ENCODE measurements at regions not wholly inside any gene's neighbourhood (a gene's known extent, or its start where the extent isn't known, plus 50 kb on each side); places are given as distances from the start of the nearest gene placed in this dataset.

GRCh38 chr6:18962361-18962905, 575.3 kb downstream of the RNF144B start:
- DNase-seq (ENCODE audit: low read depth): no peak

- DNase-seq (ENCODE audit: low read depth): no peak
These were observed 576.3 kb downstream of the RNF144B start for GRCh38 chr6:18963439-18963838.

GRCh38 chr6:18973251-18973650, 586.1 kb downstream of the RNF144B start:
- DNase-seq (ENCODE audit: low read depth): no peak

GRCh38 chr6:18976091-18976490, 588.9 kb downstream of the RNF144B start:
- DNase-seq (ENCODE audit: low read depth): no peak

- DNase-seq (ENCODE audit: low read depth): no peak
These were observed 589.8 kb downstream of the RNF144B start for GRCh38 chr6:18976966-18977365.

GRCh38 chr6:18978337-18979128, 591.4 kb downstream of the RNF144B start:
- no peak for DNase-seq (ENCODE audit: low read depth)

- no peak for DNase-seq (ENCODE audit: low read depth)
These were observed 597.9 kb downstream of the RNF144B start for GRCh38 chr6:18985061-18985460.

GRCh38 chr6:18985996-18986395, 598.8 kb downstream of the RNF144B start:
- no peak for DNase-seq (ENCODE audit: low read depth)

- no peak for DNase-seq (ENCODE audit: low read depth)
These were observed 601.5 kb downstream of the RNF144B start for GRCh38 chr6:18988636-18989035.

- DNase-seq (ENCODE audit: low read depth): no peak
These were observed 603.2 kb downstream of the RNF144B start for GRCh38 chr6:18990059-18990978.

GRCh38 chr6:18997375-18997826, 610.3 kb downstream of the RNF144B start:
- no peak for DNase-seq (ENCODE audit: low read depth)

GRCh38 chr6:19002976-19003560, 615.9 kb downstream of the RNF144B start:
- no peak for DNase-seq (ENCODE audit: low read depth)

GRCh38 chr6:19004176-19004575, 617.0 kb downstream of the RNF144B start:
- no peak for DNase-seq (ENCODE audit: low read depth)

- DNase-seq (ENCODE audit: low read depth): no peak
These were observed 622.6 kb downstream of the RNF144B start for GRCh38 chr6:19009769-19010168.

GRCh38 chr6:19013026-19013705, 626.0 kb downstream of the RNF144B start:
- no peak for DNase-seq (ENCODE audit: low read depth)

GRCh38 chr6:19024737-19025136, 637.6 kb downstream of the RNF144B start:
- no peak for DNase-seq (ENCODE audit: low read depth)

GRCh38 chr6:19028201-19028600, 641.1 kb downstream of the RNF144B start:
- DNase-seq (ENCODE audit: low read depth): no peak

GRCh38 chr6:19032591-19033295, 645.6 kb downstream of the RNF144B start:
- no peak for DNase-seq (ENCODE audit: low read depth)

- no peak for DNase-seq (ENCODE audit: low read depth)
These were observed 646.5 kb downstream of the RNF144B start for GRCh38 chr6:19033683-19034082.

- no peak for DNase-seq (ENCODE audit: low read depth)
These were observed 647.8 kb downstream of the RNF144B start for GRCh38 chr6:19034986-19035385.
